ENCODE measurements at regions not wholly inside any gene's neighbourhood (a gene's known extent, or its start where the extent isn't known, plus 50 kb on each side); places are given as distances from the start of the nearest gene placed in this dataset.

DNA sequence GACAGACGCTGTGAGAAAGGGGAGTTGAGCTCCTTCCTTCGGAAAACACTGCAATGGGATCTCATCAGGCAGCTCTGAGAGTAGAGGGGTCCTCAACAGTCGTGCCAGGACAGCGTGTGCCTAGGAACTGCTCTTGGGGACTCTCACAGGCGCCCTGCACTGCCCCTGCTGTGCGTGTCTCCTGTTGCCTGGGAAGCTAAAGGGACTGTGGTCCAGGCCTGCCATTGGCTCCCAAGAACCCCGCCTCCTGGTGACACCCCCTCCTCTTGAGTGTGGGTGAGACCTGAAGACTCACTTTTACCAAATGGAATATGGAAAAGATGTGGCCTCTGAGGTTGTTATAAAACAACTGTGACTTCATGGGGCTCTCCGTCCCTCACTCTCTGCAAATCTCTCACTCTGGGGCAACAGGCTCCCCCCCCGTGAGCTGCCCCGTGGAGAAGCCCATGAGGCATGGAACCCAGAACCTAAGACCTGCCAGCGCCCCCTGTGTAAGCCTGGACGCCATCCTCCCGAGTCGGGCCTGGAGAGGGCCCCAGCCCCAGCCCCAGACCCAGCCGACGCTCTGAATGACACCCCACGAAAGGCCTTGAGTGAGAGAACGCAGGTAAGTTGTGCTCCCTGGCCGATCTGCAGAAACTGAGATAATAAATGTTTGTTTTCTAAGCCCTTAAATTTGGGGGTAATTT lies 302.7 kb downstream of the FGF9 start:
- no peak overlapping the region for H2AFZ ChIP-seq (ENCODE audit: low read depth, low read length, poor library complexity, severe bottlenecking)
- H3K79me2 ChIP-seq (ENCODE audit: insufficient read depth, low read length), result no peaks in the 10 kb centered on the region
- H3K27ac ChIP-seq (ENCODE audit: low read depth, low read length), result no peak overlapping the region
- H3K27me3 ChIP-seq (ENCODE audit: insufficient read depth, low read length), result 0 out of 2 replicates have a peak, but pooled peaks cover 4% of the 10 kb centered on the region
- H3K4me1 ChIP-seq (ENCODE audit: control insufficient read depth in 1 of 2, insufficient read depth in 2 of 2, low read length in 2 of 2), result no peaks in the 10 kb centered on the region
- POLR2A ChIA-PET, result no interaction called here
- H3K4me3 ChIP-seq (replicated peaks in 1 of 2; ENCODE audit: low read depth in 1 of 2, low read length in 2 of 2), result no peak overlapping the region
- H3K9ac ChIP-seq (ENCODE audit: low read length), result no peak overlapping the region
- intact Hi-C loops (cut with micrococcal nuclease), result no loop called here
- DNase-seq (ENCODE audit: low read depth, low spot score) (no peak), ATAC-seq (no peak; the same call in 1 of the 2 replicates)
- no TSS peak for BruUV-seq (replicated peaks)
- no peaks in the 10 kb centered on the region for H4K20me1 ChIP-seq (ENCODE audit: insufficient read depth)
- H3K9me2 ChIP-seq (ENCODE audit: insufficient read depth), result no peaks in the 10 kb centered on the region
- RAD21 ChIA-PET (ENCODE audit: low non-redundant PET in 1 of 2, low total read pairs in 2 of 2, uncharacterized antibody in 2 of 2, unreplicated experiment in 2 of 2), result no interaction called here
- H3K4me2 ChIP-seq (ENCODE audit: low read length), result no peak overlapping the region
- no peaks in the 10 kb centered on the region for H3K36me3 ChIP-seq (ENCODE audit: control insufficient read depth in 1 of 2, insufficient read depth in 2 of 2, low read length in 2 of 2)
- CTCF ChIA-PET, result no interaction called here
- no peaks in the 10 kb centered on the region for H3K9me3 ChIP-seq (ENCODE audit: control insufficient read depth in 1 of 2, insufficient read depth in 1 of 2, low read depth in 1 of 2, low read length in 2 of 2)
- TF ChIP-seq ELF1 (IDR thresholded peaks at IDR 0.05; ENCODE audit: borderline replicate concordance, low read depth) (no peak), JUND (IDR thresholded peaks at IDR 0.05) (no peak)
- TF ChIP-seq, protein P1, sequence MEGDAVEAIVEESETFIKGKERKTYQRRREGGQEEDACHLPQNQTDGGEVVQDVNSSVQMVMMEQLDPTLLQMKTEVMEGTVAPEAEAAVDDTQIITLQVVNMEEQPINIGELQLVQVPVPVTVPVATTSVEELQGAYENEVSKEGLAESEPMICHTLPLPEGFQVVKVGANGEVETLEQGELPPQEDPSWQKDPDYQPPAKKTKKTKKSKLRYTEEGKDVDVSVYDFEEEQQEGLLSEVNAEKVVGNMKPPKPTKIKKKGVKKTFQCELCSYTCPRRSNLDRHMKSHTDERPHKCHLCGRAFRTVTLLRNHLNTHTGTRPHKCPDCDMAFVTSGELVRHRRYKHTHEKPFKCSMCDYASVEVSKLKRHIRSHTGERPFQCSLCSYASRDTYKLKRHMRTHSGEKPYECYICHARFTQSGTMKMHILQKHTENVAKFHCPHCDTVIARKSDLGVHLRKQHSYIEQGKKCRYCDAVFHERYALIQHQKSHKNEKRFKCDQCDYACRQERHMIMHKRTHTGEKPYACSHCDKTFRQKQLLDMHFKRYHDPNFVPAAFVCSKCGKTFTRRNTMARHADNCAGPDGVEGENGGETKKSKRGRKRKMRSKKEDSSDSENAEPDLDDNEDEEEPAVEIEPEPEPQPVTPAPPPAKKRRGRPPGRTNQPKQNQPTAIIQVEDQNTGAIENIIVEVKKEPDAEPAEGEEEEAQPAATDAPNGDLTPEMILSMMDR (IDR thresholded peaks at IDR 0.05 in 2 of 3, conservative IDR thresholded peaks at IDR 0.05 in 1 of 3; ENCODE audit: borderline replicate concordance in 1 of 3, insufficient read depth in 1 of 3, low read depth in 2 of 3, low read length in 2 of 3), result no peak

DNA sequence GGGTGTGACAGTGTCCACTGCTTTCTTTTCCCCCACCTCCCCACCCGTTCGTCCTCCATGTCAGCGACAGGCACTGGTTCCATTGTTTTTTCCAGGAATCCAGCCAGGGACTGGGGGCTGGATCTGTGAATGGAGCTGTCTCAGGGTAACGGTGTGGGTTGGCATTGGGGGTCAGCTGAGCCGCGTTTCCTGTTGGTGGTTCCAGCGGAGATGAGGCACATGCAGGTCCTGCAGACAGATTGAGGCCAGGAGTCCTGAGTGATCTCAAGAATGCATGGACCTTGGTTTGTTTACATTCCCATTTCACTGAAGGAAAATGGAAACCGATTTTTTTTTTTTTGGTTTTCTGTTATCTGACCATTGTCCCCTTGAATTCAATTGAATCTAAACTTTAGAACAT lies 303.9 kb downstream of the FGF9 start:
- no peak overlapping the region for H3K9ac ChIP-seq (ENCODE audit: low read length)
- ATAC-seq (no peak), DNase-seq (ENCODE audit: low read depth, low spot score) (no peak)
- 0 out of 2 replicates have a peak, but pooled peaks cover 4% of the 10 kb centered on the region for H3K27me3 ChIP-seq (ENCODE audit: insufficient read depth, low read length)
- no peaks in the 10 kb centered on the region for H3K36me3 ChIP-seq (ENCODE audit: control insufficient read depth in 1 of 2, insufficient read depth in 2 of 2, low read length in 2 of 2)
- TF ChIP-seq SIN3A (IDR thresholded peaks at IDR 0.05; ENCODE audit: low read depth) (no peak), SRF (IDR thresholded peaks at IDR 0.05; ENCODE audit: low read depth) (no peak), ZFX (IDR thresholded peaks at IDR 0.05) (no peak)
- TF ChIP-seq, protein P2, sequence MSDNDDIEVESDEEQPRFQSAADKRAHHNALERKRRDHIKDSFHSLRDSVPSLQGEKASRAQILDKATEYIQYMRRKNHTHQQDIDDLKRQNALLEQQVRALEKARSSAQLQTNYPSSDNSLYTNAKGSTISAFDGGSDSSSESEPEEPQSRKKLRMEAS (IDR thresholded peaks at IDR 0.05), result no peak
- TF ChIP-seq, protein P3, sequence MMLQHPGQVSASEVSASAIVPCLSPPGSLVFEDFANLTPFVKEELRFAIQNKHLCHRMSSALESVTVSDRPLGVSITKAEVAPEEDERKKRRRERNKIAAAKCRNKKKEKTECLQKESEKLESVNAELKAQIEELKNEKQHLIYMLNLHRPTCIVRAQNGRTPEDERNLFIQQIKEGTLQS (IDR thresholded peaks at IDR 0.05), result no peak
- H2AFZ ChIP-seq (ENCODE audit: low read depth, low read length, poor library complexity, severe bottlenecking), result no peak overlapping the region
- H3K27ac ChIP-seq (ENCODE audit: low read depth, low read length), result no peak overlapping the region
- no peak overlapping the region for H3K4me2 ChIP-seq (ENCODE audit: low read length)
- H3K4me1 ChIP-seq (ENCODE audit: control insufficient read depth in 1 of 2, insufficient read depth in 2 of 2, low read length in 2 of 2), result no peaks in the 10 kb centered on the region
- intact Hi-C loops (cut with micrococcal nuclease), result no loop called here
- no peak overlapping the region for H3K4me3 ChIP-seq (replicated peaks in 1 of 2; ENCODE audit: low read depth in 1 of 2, low read length in 2 of 2)
- ChIA-PET CTCF (no interaction called here), POLR2A (no interaction called here), RAD21 (ENCODE audit: low non-redundant PET in 1 of 2, low total read pairs in 2 of 2, uncharacterized antibody in 2 of 2, unreplicated experiment in 2 of 2) (no interaction called here)
- no peaks in the 10 kb centered on the region for H3K9me2 ChIP-seq (ENCODE audit: insufficient read depth)
- no peaks in the 10 kb centered on the region for H3K79me2 ChIP-seq (ENCODE audit: insufficient read depth, low read length)
- H4K20me1 ChIP-seq (ENCODE audit: insufficient read depth), result no peaks in the 10 kb centered on the region
- BruUV-seq (replicated peaks), result no TSS peak
- H3K9me3 ChIP-seq (ENCODE audit: control insufficient read depth in 1 of 2, insufficient read depth in 1 of 2, low read depth in 1 of 2, low read length in 2 of 2), result no peaks in the 10 kb centered on the region

Data from HCT116 (cell line).